Large intestine (tissue), 3 donors: ENCODE measurements at regions not wholly inside any gene's neighbourhood (a gene's known extent, or its start where the extent isn't known, plus 50 kb on each side); places are given as distances from the start of the nearest gene placed in this dataset.
"Not testable (repeated sequence)": the region's sequence is repeated elsewhere in the genome, so short reads cannot be mapped to it uniquely, and the experiment has no call there.

ENCODE experiments used
- DNase-seq, 2 donors: peaks; one replicate each; pipeline versions ENCODE4 v3.0.0 to v3.0.0-alpha.2; 2013
- H3K27ac ChIP-seq: one replicate; pipeline ENCODE4 v1.5.1; 2013; ENCODE audit warnings: low read length
- H3K27me3 ChIP-seq: 2 replicates; pipeline ENCODE4 v1.6.1; 2013; ENCODE audit warnings: low read length; ENCODE audit not compliant: control insufficient read depth, insufficient read depth
- H3K36me3 ChIP-seq: 2 replicates; pipeline ENCODE4 v1.6.1; 2013; ENCODE audit warnings: low read length; ENCODE audit not compliant: control insufficient read depth, insufficient read depth
- H3K4me1 ChIP-seq: one replicate; pipeline ENCODE4 v1.6.1; 2013; ENCODE audit warnings: low read length; ENCODE audit not compliant: control insufficient read depth, insufficient read depth
- H3K4me3 ChIP-seq: one replicate; pipeline ENCODE4 v1.5.1; 2013; ENCODE audit warnings: low read length
- H3K9me3 ChIP-seq: one replicate; pipeline ENCODE4 v1.6.1; 2013; ENCODE audit warnings: mild to moderate bottlenecking, low read depth, low read length, moderate library complexity; ENCODE audit not compliant: control insufficient read depth
- WGBS: methylation state at CpG from one replicate; pipeline ENCODE4 v1.1.5; 2013; ENCODE audit warnings: low lambda C conversion rate; ENCODE audit not compliant: insufficient coverage; 5-methylcytosine and 5-hydroxymethylcytosine counted together

DNA sequence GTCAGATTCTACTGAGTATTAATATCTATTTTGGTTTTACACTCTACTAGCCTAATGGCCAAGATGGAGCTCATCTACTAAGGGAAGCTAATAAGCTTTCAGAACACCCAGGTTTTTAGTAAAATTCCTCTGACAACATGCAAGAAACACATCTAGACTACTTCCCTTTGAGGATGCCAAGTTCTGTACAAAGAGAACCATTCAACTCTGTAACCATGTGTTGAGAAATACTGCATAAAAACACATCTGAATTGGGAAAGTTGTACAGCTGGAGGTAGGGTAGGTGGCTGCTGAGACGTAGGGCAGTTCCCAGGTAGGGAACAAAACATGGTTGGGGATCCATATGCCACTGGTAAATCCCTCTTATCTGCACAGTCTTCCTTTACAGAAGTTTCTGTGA is 66.2 kb downstream of the SC5D start:
- Histone ChIP-seq H3K36me3 (no peaks in the 10 kb centered on the region), H3K4me3 (no peak overlapping the region), H3K27ac (no peak overlapping the region), H3K9me3 (peaks cover 2% of the 10 kb centered on the region), H3K27me3 (peaks cover 3% of the 10 kb centered on the region), H3K4me1 (no peaks in the 10 kb centered on the region)
- DNase-seq: no peak
- no CpG with 5 or more reads among the region's 1 CpG for WGBS

DNA sequence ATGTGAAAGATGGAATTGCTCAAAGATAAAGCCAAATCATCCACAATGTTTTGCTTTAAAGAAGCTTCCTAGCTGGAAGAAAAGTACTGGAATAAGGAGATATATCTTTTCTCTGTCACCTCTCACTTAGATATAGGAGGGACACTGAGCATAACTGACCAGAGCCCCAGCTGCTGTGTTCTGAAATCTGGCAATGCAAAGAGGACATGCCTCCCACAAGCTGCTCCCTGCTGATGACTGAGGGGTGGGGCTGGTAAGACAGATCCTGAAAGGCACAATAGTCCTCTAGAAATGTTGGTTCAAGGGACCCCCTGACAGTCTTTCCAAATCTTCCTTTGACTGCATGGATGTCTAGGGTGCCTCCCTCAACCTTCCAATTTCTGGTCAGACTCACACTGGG is 67.0 kb downstream of the SC5D start:
- no peak overlapping the region for H3K4me3 ChIP-seq
- peaks cover 3% of the 10 kb centered on the region for H3K27me3 ChIP-seq
- no peaks in the 10 kb centered on the region for H3K4me1 ChIP-seq
- H3K9me3 ChIP-seq: peaks cover 2% of the 10 kb centered on the region
- no peak for DNase-seq
- H3K36me3 ChIP-seq: no peaks in the 10 kb centered on the region
- no peak overlapping the region for H3K27ac ChIP-seq

DNA sequence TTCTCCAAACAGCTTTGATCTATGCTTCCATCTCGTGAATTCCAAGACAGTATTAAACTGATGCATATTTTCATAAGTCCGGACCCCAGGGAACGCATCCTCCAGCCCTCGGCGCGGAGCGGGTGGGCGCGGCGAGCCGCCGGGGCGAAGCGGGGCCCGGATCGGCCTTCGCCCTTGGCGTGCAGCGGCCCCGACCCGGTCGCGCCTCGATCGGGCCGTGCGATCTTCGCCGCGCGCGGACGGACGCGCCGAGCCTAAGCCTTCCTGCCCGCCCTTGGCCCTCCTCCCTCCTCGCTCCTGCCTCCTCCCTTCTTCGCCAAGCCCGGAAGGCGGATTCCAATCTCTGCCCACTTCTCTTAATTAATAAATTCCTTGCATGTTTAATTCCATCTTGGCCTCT is 70.4 kb downstream of the SC5D start:
- H3K9me3 ChIP-seq, H3K4me3 ChIP-seq, H3K27me3 ChIP-seq, DNase-seq, H3K36me3 ChIP-seq, H3K27ac ChIP-seq, H3K4me1 ChIP-seq: not testable (repeated sequence)
- 100% methylated on average over 4 of the region's 41 CpGs for WGBS

DNA sequence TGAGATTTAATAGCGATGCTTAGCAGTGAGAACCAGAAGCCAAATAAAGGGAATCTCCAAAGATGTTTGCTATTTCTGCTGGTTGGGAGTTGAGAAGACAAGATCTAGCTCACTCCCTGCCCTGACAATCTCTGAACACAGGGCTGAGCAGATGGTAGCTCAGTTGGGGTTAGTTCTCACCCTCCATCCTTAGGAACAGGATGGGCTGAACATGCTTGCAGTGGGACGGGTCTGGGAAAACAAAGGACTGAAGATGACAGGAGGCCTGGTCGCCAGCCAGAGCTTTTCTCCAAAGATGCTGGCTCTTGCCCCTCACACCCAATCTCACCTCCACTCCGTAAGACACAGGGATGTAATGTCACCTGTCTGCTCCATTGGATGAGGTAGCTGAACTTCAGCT is 72.7 kb downstream of the SC5D start:
- H3K4me1 ChIP-seq: no peaks in the 10 kb centered on the region
- no peak overlapping the region for H3K27ac ChIP-seq
- DNase-seq: no peak
- WGBS: no CpG with 5 or more reads among the region's 4 CpGs
- no peaks in the 10 kb centered on the region for H3K36me3 ChIP-seq
- no peaks in the 10 kb centered on the region for H3K27me3 ChIP-seq
- H3K4me3 ChIP-seq: no peak overlapping the region
- peaks cover 2% of the 10 kb centered on the region for H3K9me3 ChIP-seq

DNA sequence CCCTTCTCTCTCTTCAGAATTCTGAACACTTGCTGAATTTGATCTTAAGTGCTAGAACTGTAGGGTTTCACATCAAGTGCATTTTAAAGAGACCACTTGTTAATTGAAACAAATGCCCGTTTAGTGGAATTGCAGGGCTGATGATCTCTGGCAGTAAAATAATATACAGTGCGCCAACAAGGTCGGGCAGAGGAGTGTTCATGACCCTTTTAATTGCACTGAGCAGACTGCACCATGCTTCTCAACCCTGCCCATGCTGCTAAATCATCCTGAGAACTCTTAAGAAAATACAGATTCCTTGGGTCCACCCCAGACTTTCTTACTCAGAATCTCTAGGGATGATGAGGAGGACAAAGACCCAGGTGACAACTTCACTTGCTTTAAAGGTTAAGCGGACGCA is 73.5 kb downstream of the SC5D start:
- DNase-seq: no peak
- no CpG with 5 or more reads among the region's 5 CpGs for WGBS
- H3K4me1 ChIP-seq: no peaks in the 10 kb centered on the region
- no peaks in the 10 kb centered on the region for H3K36me3 ChIP-seq
- no peak overlapping the region for H3K27ac ChIP-seq
- no peaks in the 10 kb centered on the region for H3K27me3 ChIP-seq
- H3K9me3 ChIP-seq: peaks cover 2% of the 10 kb centered on the region
- no peak overlapping the region for H3K4me3 ChIP-seq

DNA sequence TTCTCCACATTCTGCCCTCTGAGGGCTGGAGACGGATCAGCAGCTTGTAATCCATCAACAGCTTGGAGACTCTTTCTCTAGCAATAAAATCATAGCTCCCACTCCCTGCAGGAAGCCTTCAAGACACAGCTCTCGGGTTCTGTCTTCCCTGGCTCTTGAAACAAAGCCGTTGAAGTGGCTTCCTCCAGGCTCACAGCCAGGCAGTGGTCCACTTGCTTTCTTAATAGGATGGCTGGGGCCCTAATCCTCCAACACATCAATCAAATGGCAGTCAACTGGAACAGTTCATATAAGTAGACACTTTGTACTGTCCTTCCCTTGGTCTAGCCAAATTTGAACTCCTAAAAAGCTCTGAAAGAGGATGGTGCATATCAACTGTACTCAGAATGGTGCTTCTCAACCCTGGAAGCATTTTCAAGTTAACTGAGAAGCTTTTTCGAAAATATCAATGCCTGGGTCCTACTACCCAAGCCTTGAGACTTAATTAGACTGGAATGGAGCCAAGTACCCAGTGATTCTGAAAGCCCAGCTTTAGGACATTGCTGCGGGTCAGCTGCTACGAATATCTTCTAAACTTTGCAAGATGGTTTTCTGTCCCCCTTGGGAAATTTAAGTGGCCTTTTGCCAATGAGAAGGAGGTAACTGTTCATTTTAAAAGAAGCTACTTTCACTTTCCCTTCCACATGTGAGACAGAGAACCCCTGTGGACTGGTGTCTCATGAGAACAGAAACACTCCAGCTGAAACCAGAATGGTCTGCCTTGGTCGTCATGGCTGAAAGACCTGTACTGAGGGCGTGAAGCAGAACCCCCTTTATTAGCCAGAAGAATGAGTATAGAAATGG is 74.7 kb downstream of the SC5D start:
- peaks cover 3% of the 10 kb centered on the region for H3K4me1 ChIP-seq
- peak in 1 of 2 donors; percentile 37 for DNase-seq
- H3K36me3 ChIP-seq: no peaks in the 10 kb centered on the region
- no peaks in the 10 kb centered on the region for H3K27me3 ChIP-seq
- H3K9me3 ChIP-seq: peaks cover 2% of the 10 kb centered on the region
- no peak overlapping the region for H3K4me3 ChIP-seq
- no CpG with 5 or more reads among the region's 8 CpGs for WGBS
- H3K27ac ChIP-seq: no peak overlapping the region

DNA sequence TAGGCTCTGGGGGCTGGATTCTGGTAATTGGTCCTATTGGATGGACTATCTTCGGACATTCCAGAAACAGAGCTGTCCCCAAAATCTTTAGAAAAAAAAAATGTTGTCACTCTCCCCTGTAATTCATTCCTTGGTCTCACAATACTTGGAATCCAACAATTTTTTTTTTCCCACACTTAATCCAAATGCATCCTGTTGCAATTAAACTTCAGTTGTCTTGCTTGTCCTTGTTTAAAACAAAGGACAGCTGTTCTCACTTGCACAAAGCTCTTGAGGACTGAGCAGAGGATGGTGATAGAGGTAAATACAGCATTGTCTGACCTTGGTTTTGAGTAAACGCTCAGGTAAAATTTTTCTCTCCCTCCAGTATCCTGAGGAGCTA is 75.3 kb downstream of the SC5D start:
- H3K9me3 ChIP-seq: peaks cover 2% of the 10 kb centered on the region
- H3K27ac ChIP-seq: no peak overlapping the region

DNA sequence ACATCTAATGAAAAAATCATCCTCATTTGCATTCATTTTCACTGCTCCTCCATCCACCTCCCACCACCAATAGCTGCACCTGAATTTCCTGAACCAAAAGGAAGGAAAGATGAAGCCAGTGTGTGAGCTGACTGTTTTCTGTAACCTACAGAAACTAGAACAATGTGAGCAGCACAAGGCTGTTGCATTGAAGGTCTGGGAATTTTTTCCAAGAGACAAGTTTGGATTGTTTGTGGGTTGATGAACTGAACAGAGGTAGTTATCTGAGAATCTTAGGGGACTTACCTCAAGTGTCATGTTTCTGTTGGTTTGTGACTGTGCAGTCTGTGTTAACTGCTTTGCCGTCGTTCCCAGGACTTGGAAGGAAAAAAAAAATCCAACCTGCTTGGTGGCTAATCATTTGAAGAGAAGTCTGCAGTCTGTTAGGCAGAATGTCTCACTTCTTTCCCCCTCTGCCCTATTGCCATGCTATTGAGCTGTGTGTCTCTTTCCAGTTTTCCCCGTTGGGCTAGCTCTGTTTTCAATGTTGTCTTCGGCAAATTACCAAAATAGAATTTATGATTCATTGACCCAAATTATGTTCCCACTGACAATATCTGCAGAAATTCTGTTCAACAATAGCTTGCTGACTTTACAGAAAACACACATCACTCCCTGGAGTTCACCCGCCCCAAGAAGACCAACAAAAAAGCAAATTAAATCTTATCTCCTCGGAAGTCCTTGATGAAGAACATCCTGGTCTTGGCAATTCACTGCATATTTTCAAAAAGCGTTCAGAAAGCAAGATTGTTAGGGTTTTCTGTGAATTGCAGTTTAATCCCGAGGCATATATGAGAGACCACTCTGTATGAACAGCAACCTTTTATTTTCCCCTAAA is 76.0 kb downstream of the SC5D start:
- Histone ChIP-seq H3K27ac (no peak overlapping the region), H3K36me3 (no peaks in the 10 kb centered on the region), H3K4me1 (peaks cover 3% of the 10 kb centered on the region), H3K9me3 (no peaks in the 10 kb centered on the region), H3K27me3 (no peaks in the 10 kb centered on the region), H3K4me3 (no peak overlapping the region)
- WGBS: 80% methylated on average over 1 of the region's 8 CpGs
- DNase-seq: no peak

More for the DNA sequence above, 75.3 kb downstream of the SC5D start:
- Histone ChIP-seq H3K27me3 (no peaks in the 10 kb centered on the region), H3K36me3 (no peaks in the 10 kb centered on the region), H3K4me3 (no peak overlapping the region), H3K4me1 (peaks cover 3% of the 10 kb centered on the region)
- no CpG with 5 or more reads among the region's 2 CpGs for WGBS
- DNase-seq: no peak

DNA sequence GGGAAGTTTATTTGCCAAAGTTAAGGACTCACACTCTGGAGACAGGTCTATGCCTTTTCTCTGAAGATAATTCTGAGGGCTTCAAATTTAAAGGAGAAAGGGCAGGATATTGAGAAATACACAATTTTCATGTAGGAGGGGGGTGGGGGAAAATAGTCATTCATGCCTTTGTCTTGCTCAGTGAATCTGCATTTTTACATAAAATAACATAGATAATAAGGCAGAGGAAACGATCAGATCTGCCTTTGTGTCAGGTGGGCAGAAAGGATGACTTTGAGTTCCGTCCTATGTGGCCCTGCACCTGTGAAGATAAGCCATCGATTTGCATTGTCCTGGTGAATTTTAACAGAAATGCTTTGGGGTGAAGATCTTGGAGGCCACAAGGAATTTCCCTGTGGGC is 76.8 kb downstream of the SC5D start:
- peaks cover 3% of the 10 kb centered on the region for H3K4me1 ChIP-seq
- no CpG with 5 or more reads among the region's 3 CpGs for WGBS
- no peak overlapping the region for H3K27ac ChIP-seq
- H3K9me3 ChIP-seq: no peaks in the 10 kb centered on the region
- H3K36me3 ChIP-seq: no peaks in the 10 kb centered on the region
- DNase-seq: no peak
- H3K27me3 ChIP-seq: no peaks in the 10 kb centered on the region
- no peak overlapping the region for H3K4me3 ChIP-seq

DNA sequence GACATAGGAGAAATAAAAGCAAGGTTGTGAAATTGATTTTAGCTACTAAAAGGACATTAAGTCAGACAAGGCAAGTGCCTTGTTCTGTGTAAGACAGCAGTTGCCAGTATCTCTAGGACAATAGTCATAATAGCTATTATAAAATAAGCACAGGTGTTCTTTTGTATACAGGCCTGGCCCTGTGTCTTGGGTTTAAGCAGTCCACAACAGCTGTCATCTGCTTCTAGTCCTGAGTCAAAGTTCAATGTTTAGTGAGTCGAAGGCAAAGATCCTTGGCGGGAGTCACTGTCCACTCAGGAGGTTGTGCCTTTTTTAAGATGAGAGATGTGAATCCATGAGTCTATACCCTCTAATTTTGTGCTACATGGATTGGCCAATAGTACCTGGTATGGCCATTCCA is 79.5 kb downstream of the SC5D start:
- DNase-seq: peak in 1 of 2 donors; percentile 49
- H3K27me3 ChIP-seq: no peaks in the 10 kb centered on the region
- no peaks in the 10 kb centered on the region for H3K9me3 ChIP-seq
- H3K27ac ChIP-seq: no peak overlapping the region
- no peak overlapping the region for H3K4me3 ChIP-seq
- WGBS: no CpG with 5 or more reads among the region's 2 CpGs
- H3K4me1 ChIP-seq: peaks cover 3% of the 10 kb centered on the region
- H3K36me3 ChIP-seq: no peaks in the 10 kb centered on the region
